Prostate gland (tissue), 2 donors: ENCODE measurements at regions not wholly inside any gene's neighbourhood (a gene's known extent, or its start where the extent isn't known, plus 50 kb on each side); places are given as distances from the start of the nearest gene placed in this dataset.

Experiments used
- DNase-seq: peaks from one replicate; pipeline ENCODE4 v3.0.0-alpha.2; 2019; ENCODE audit warnings: low spot score
- H3K27ac ChIP-seq, 2 donors: fragments of 200-600 bp; sonication (generic); 2 replicates each; pipeline ENCODE4 v1.5.1; 2017 to 2019
- H3K27me3 ChIP-seq: fragments of 200-600 bp; sonication (generic); replicated peaks from 2 replicates; pipeline ENCODE4 v1.5.1; 2019; ENCODE audit not compliant: insufficient read depth
- H3K36me3 ChIP-seq, 2 donors: fragments of 200-600 bp; sonication (generic); 1 replicate in 1 of 2; 2 replicates in 1 of 2; pipeline versions ENCODE4 v1.5.1 to v1.8.1; 2017 to 2019
- H3K4me1 ChIP-seq: fragments of 200-600 bp; sonication (generic); replicated peaks from 2 replicates; pipeline ENCODE4 v1.5.1; 2019
- H3K4me3 ChIP-seq, 2 donors: fragments of 200-600 bp; sonication (generic); 2 replicates each; pipeline ENCODE4 v1.5.1; 2017 to 2019
- H3K9me3 ChIP-seq: fragments of 200-600 bp; sonication (generic); 2 replicates; pipeline ENCODE4 v1.5.1; 2017
- CTCF ChIP-seq, 4 experiments: fragments of 200-600 bp in 2 of 4; fragments of 450-650 bp in 2 of 4; sonication (generic) in 2 of 4; IDR thresholded peaks; 1 replicate in 3 of 4; 2 replicates in 1 of 4; pipeline ENCODE4 v1.5.1; 2016 to 2019; ENCODE audit warnings: antibody characterized with exemption in 4 of 4, mild to moderate bottlenecking in 2 of 4, moderate library complexity in 2 of 4
- POLR2A ChIP-seq: fragments of 450-650 bp; IDR thresholded peaks from one replicate; pipeline ENCODE4 v1.6.1; 2016; ENCODE audit warnings: antibody characterized with exemption, mild to moderate bottlenecking
- POLR2AphosphoS5 ChIP-seq: sonication (generic); formaldehyde crosslinking; IDR thresholded peaks from one replicate; pipeline ENCODE4 v1.6.1; 2017; ENCODE audit warnings: antibody characterized with exemption
- WGBS: methylation state at CpG from one replicate; pipeline ENCODE4 v1.1.5; 2018; 5-methylcytosine and 5-hydroxymethylcytosine counted together
- intact Hi-C: fragments of 100-400 bp; cut with DNase I; formaldehyde crosslinking; loops from one replicate; pipeline ENCODE4 v1.14.2; 2022

DNA sequence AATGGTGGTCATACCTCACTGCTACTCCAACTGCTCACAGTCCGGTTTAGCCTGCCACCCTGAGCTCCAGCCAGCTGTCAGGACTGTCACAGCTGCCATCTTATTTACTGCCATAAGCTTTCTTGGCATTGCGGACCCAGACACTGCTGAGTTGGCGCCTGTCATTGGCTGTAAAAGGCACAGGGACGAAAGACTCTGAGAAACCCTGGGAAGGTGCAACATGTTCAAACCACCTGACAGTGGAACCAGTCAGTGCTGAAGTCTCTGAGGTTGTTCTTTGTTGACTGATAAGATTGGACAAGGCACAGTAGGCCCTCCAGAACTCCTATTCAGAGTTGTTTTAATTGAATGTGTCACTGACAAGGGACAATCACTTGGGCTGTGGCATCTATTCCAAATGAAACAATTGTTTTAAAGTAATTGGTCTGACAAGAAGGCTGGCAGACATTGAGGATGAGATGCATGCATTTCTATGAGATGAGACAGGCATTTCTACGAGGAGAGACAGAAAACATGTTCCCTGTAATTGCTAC is 927.8 kb downstream of the STPG2 start:
- no peaks in the 10 kb centered on the region for H3K4me1 ChIP-seq
- TF ChIP-seq POLR2A, result no peak
- no peak for TF ChIP-seq POLR2AphosphoS5
- TF ChIP-seq CTCF (IDR thresholded peaks at IDR 0.05), result no peak
- no peak overlapping the region for H3K27ac ChIP-seq
- no peak for DNase-seq
- H3K9me3 ChIP-seq, result no peaks in the 10 kb centered on the region
- H3K27me3 ChIP-seq, result no peaks in the 10 kb centered on the region
- intact Hi-C loops, result no loop called here
- no peaks in the 10 kb centered on the region for H3K36me3 ChIP-seq
- H3K4me3 ChIP-seq, result no peak overlapping the region
- 73% methylated on average over 5 of the region's 5 CpGs for WGBS

GRCh38 chr4:97216046-97216445 is 927.2 kb downstream of the STPG2 start:
- Histone ChIP-seq H3K4me1 (no peaks in the 10 kb centered on the region), H3K27ac (no peak overlapping the region), H3K4me3 (no peak overlapping the region), H3K27me3 (no peaks in the 10 kb centered on the region), H3K36me3 (no peaks in the 10 kb centered on the region), H3K9me3 (no peaks in the 10 kb centered on the region)
- 74% methylated on average over 4 of the region's 4 CpGs for WGBS
- DNase-seq, result no peak
- intact Hi-C loops, result no loop called here
- no peak for TF ChIP-seq CTCF (IDR thresholded peaks at IDR 0.05)
- TF ChIP-seq POLR2A, result no peak
- TF ChIP-seq POLR2AphosphoS5, result no peak

- intact Hi-C loops, result no loop called here
- WGBS, result 44% methylated on average over 3 of the region's 3 CpGs
- DNase-seq, result no peak
- Histone ChIP-seq H3K27me3 (no peaks in the 10 kb centered on the region), H3K27ac (no peak overlapping the region), H3K4me1 (no peaks in the 10 kb centered on the region), H3K9me3 (no peaks in the 10 kb centered on the region), H3K36me3 (no peaks in the 10 kb centered on the region), H3K4me3 (no peak overlapping the region)
- TF ChIP-seq POLR2A (no peak), CTCF (IDR thresholded peaks at IDR 0.05) (no peak), POLR2AphosphoS5 (no peak)
Observed at GRCh38 chr4:97235521-97235920, 907.8 kb downstream of the STPG2 start.

DNA sequence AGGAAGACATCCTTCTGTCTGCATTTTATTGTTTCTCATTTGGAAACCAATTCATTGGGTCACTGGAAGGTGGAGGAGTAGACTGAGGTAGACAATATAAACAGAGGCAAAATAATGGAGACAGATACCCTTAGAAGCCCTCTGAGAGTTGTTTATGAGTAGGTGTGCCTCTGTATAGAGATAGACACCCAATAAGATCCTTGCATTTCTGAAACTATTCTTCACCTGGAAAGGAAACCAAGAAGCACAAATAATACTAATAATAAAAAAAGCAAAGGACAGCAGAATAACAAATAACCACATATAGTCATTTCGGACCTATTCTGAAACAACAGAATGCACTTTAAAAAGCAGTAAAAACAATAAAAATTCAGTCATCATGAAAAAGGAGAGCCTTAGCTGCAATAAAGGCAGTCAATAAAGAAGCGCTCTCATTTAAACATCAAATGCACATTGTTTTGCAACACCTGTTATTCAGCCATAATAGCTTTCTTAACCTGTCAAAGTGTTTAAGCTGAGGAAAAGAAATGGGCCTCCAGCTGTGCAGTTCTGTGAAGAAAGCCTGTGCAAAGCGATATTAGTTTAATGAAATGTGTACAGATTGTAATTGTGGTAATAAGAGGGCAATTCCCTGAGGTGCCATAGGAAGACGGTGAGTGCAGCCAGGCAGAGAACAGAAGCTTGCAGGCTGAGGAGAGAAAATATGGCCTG is 904.2 kb downstream of the STPG2 start:
- H3K4me1 ChIP-seq, result no peaks in the 10 kb centered on the region
- H3K36me3 ChIP-seq, result no peaks in the 10 kb centered on the region
- intact Hi-C loops, result no loop called here
- WGBS, result 38% methylated on average over 4 of the region's 4 CpGs
- H3K27me3 ChIP-seq, result no peaks in the 10 kb centered on the region
- no peak for DNase-seq
- no peak overlapping the region for H3K27ac ChIP-seq
- no peak overlapping the region for H3K4me3 ChIP-seq
- H3K9me3 ChIP-seq, result no peaks in the 10 kb centered on the region
- TF ChIP-seq CTCF (IDR thresholded peaks at IDR 0.05) (no peak), POLR2AphosphoS5 (no peak), POLR2A (no peak)

- Histone ChIP-seq H3K27me3 (no peaks in the 10 kb centered on the region), H3K4me3 (no peak overlapping the region), H3K36me3 (no peaks in the 10 kb centered on the region), H3K9me3 (no peaks in the 10 kb centered on the region), H3K4me1 (no peaks in the 10 kb centered on the region), H3K27ac (no peak overlapping the region)
- intact Hi-C loops, result no loop called here
- TF ChIP-seq POLR2A, result no peak
- no peak for TF ChIP-seq POLR2AphosphoS5
- TF ChIP-seq CTCF (IDR thresholded peaks at IDR 0.05), result no peak
- no peak for DNase-seq
Observed at GRCh38 chr4:97239667-97239997, 903.6 kb downstream of the STPG2 start.
